ENCODE measurements at regions not wholly inside any gene's neighbourhood (a gene's known extent, or its start where the extent isn't known, plus 50 kb on each side); places are given as distances from the start of the nearest gene placed in this dataset.

GRCh38 chr5:126357585-126358342, 65.4 kb upstream of the GRAMD2B start:
- TF ChIP-seq CTCF (IDR thresholded peaks at IDR 0.05), result no peak
- TF ChIP-seq POLR2AphosphoS5 (IDR thresholded peaks at IDR 0.05), result no peak
- TF ChIP-seq EP300 (IDR thresholded peaks at IDR 0.05), result no peak
- no peak for TF ChIP-seq POLR2A (IDR thresholded peaks at IDR 0.05; ENCODE audit: low read depth)

All from esophagus muscularis mucosa (tissue), 4 donors.